ENCODE measurements at regions not wholly inside any gene's neighbourhood (a gene's known extent, or its start where the extent isn't known, plus 50 kb on each side); places are given as distances from the start of the nearest gene placed in this dataset.

DNA sequence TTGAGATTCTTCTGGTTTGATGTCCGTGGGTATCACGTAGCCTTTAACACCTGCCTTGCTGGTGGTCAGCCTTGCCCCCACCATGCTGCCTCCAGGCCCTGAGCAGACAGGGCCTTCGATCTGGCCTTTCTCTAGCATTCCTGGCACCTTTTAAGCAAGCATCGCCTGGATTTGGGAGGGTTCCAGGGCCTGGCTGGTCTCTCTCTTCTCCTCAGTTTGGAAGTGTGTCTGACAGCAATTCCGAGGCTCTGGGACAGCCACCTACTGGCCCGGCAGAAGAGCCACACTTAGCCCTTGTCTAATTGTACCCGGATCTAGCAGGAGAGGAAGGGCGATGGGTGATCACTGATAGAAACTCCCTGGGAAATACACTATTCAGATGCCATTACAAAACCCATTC lies 441.3 kb upstream of the MKI67 start:
- Histone ChIP-seq H3K9me1 (replicated peaks; ENCODE audit: control insufficient read depth, extremely low read depth, insufficient read depth, low read length) (no peaks in the 10 kb centered on the region), H2AFZ (ENCODE audit: low read depth, low read length) (no peak overlapping the region), H3K9me3 (replicated peaks; ENCODE audit: control insufficient read depth, insufficient read depth, low read length) (no peaks in the 10 kb centered on the region), H3K79me2 (ENCODE audit: control insufficient read depth, insufficient read depth, low read length) (no peaks in the 10 kb centered on the region), H4K20me1 (replicated peaks; ENCODE audit: control insufficient read depth, extremely low read depth, insufficient read depth, low read length) (no peaks in the 10 kb centered on the region), H3K4me1 (ENCODE audit: control insufficient read depth, extremely low read depth, insufficient read depth, low read length) (no peaks in the 10 kb centered on the region), H3K27ac (ENCODE audit: insufficient read depth, low read depth, low read length) (no peak overlapping the region), H3K27me3 (ENCODE audit: control insufficient read depth in 2 of 2, insufficient read depth in 2 of 2, low read length in 2 of 2) (no peaks in the 10 kb centered on the region), H3K4me3 (replicated peaks in 1 of 3; ENCODE audit: insufficient read depth in 1 of 3, low read depth in 1 of 3, low read length in 3 of 3) (no peak overlapping the region), H3K4me2 (ENCODE audit: insufficient read depth, low read length) (no peak overlapping the region), H3K36me3 (ENCODE audit: control insufficient read depth in 2 of 2, extremely low read depth in 1 of 2, insufficient read depth in 2 of 2, low read length in 2 of 2) (no peaks in the 10 kb centered on the region), H3K9ac (replicated peaks; ENCODE audit: extremely low read depth, insufficient read depth, low read length) (no peak overlapping the region)
- TF ChIP-seq CTCF (IDR thresholded peaks at IDR 0.05; ENCODE audit: extremely low read depth in 1 of 2, insufficient read depth in 1 of 2, low read depth in 1 of 2, low read length in 2 of 2) = no peak
- TF ChIP-seq MYC (IDR thresholded peaks at IDR 0.05; ENCODE audit: low read depth, low read length) = no peak
- no peak for TF ChIP-seq FOS (IDR thresholded peaks at IDR 0.05; ENCODE audit: borderline replicate concordance, insufficient read depth, low read length)
- TF ChIP-seq MAX (IDR thresholded peaks at IDR 0.05; ENCODE audit: insufficient read depth, insufficient read length) = no peak
- TF ChIP-seq POLR2AphosphoS5 (IDR thresholded peaks at IDR 0.05; ENCODE audit: insufficient read depth, low read depth, low read length) = no peak
- no peak for TF ChIP-seq GATA2 (IDR thresholded peaks at IDR 0.05; ENCODE audit: insufficient read depth, insufficient read length, low read depth, low read length)
- no peak for DNase-seq (ENCODE audit: low read depth, low spot score)
- no peak for FAIRE-seq
- ChIA-PET CTCF (no interaction called here), POLR2A (no interaction called here)
- no TSS peak for BruUV-seq (replicated peaks)
- dilution Hi-C loops (cut with MboI; ENCODE audit: extremely low pct_ligation_motif_present, low sequenced_read_pairs) = no loop called here
- intact Hi-C loops (cut with micrococcal nuclease) = no loop called here

GRCh38 chr10:128568041-128568440 lies 441.8 kb upstream of the MKI67 start:
- Histone ChIP-seq H3K4me3 (replicated peaks in 1 of 3; ENCODE audit: insufficient read depth in 1 of 3, low read depth in 1 of 3, low read length in 3 of 3) (no peak overlapping the region), H3K4me2 (ENCODE audit: insufficient read depth, low read length) (no peak overlapping the region), H3K9me3 (replicated peaks; ENCODE audit: control insufficient read depth, insufficient read depth, low read length) (no peaks in the 10 kb centered on the region), H4K20me1 (replicated peaks; ENCODE audit: control insufficient read depth, extremely low read depth, insufficient read depth, low read length) (no peaks in the 10 kb centered on the region), H3K79me2 (ENCODE audit: control insufficient read depth, insufficient read depth, low read length) (no peaks in the 10 kb centered on the region), H3K9ac (replicated peaks; ENCODE audit: extremely low read depth, insufficient read depth, low read length) (no peak overlapping the region), H3K9me1 (replicated peaks; ENCODE audit: control insufficient read depth, extremely low read depth, insufficient read depth, low read length) (no peaks in the 10 kb centered on the region), H3K4me1 (ENCODE audit: control insufficient read depth, extremely low read depth, insufficient read depth, low read length) (no peaks in the 10 kb centered on the region), H3K36me3 (ENCODE audit: control insufficient read depth in 2 of 2, extremely low read depth in 1 of 2, insufficient read depth in 2 of 2, low read length in 2 of 2) (no peaks in the 10 kb centered on the region), H2AFZ (ENCODE audit: low read depth, low read length) (no peak overlapping the region), H3K27me3 (ENCODE audit: control insufficient read depth in 2 of 2, insufficient read depth in 2 of 2, low read length in 2 of 2) (no peaks in the 10 kb centered on the region), H3K27ac (ENCODE audit: insufficient read depth, low read depth, low read length) (no peak overlapping the region)
- TF ChIP-seq EZH2 (IDR thresholded peaks at IDR 0.05; ENCODE audit: borderline replicate concordance, low read depth, low read length, severe bottlenecking) (no peak), CTCF (IDR thresholded peaks at IDR 0.05; ENCODE audit: extremely low read depth in 1 of 2, insufficient read depth in 1 of 2, low read depth in 1 of 2, low read length in 2 of 2) (no peak), POLR2A (IDR thresholded peaks at IDR 0.05; ENCODE audit: low read depth, low read length) (no peak), MAX (IDR thresholded peaks at IDR 0.05; ENCODE audit: insufficient read depth, insufficient read length) (no peak), POLR2AphosphoS5 (IDR thresholded peaks at IDR 0.05; ENCODE audit: insufficient read depth, low read depth, low read length) (no peak), FOS (IDR thresholded peaks at IDR 0.05; ENCODE audit: borderline replicate concordance, insufficient read depth, low read length) (no peak), GATA2 (IDR thresholded peaks at IDR 0.05; ENCODE audit: insufficient read depth, insufficient read length, low read depth, low read length) (no peak), JUN (IDR thresholded peaks at IDR 0.05; ENCODE audit: borderline replicate concordance, insufficient read depth, insufficient read length, low read depth) (no peak), MYC (IDR thresholded peaks at IDR 0.05; ENCODE audit: low read depth, low read length) (no peak)
- no TSS peak for BruUV-seq (replicated peaks)
- FAIRE-seq (no peak), DNase-seq (ENCODE audit: low read depth, low spot score) (no peak)
- ChIA-PET CTCF (no interaction called here), POLR2A (no interaction called here)
- intact Hi-C loops (cut with micrococcal nuclease) (no loop called here), dilution Hi-C loops (cut with MboI; ENCODE audit: extremely low pct_ligation_motif_present, low sequenced_read_pairs) (no loop called here)
